Cardiac fibroblast (primary cell): ENCODE measurements at regions not wholly inside any gene's neighbourhood (a gene's known extent, or its start where the extent isn't known, plus 50 kb on each side); places are given as distances from the start of the nearest gene placed in this dataset.

Experiments used
- DNase-seq, 2 donors: peaks; one replicate each; pipeline versions ENCODE4 v3.0.0 to v3.0.0-alpha.2; 2010; ENCODE audit warnings: low read depth in 2 of 2
- H3K4me3 ChIP-seq, 2 donors: replicated peaks in 1 of 2; 1 replicate in 1 of 2; 2 replicates in 1 of 2; pipeline ENCODE4 v1.5.1; 2011; ENCODE audit warnings: low read depth in 2 of 2, low read length in 2 of 2, mild to moderate bottlenecking in 2 of 2, moderate library complexity in 1 of 2
- CTCF ChIP-seq: IDR thresholded peaks from one replicate; pipeline ENCODE4 v1.5.1; 2011; ENCODE audit warnings: low read depth, mild to moderate bottlenecking, low read length, inconsistent platforms

- H3K4me3 ChIP-seq: no peak overlapping the region
- DNase-seq: no peak
- no peak for TF ChIP-seq CTCF
Observed at GRCh38 chr4:129675036-129675435, 579.1 kb downstream of the C4orf33 start.

- no peak for TF ChIP-seq CTCF
- no peak for DNase-seq
- no peak overlapping the region for H3K4me3 ChIP-seq
Observed at GRCh38 chr4:129676934-129677333, 581.0 kb downstream of the C4orf33 start.

- H3K4me3 ChIP-seq: no peak overlapping the region
- no peak for TF ChIP-seq CTCF
- DNase-seq: no peak
Observed at GRCh38 chr4:129682586-129682985, 586.6 kb downstream of the C4orf33 start.

- TF ChIP-seq CTCF: no peak
- no peak for DNase-seq
- no peak overlapping the region for H3K4me3 ChIP-seq
Observed at GRCh38 chr4:129707949-129708348, 612.0 kb downstream of the C4orf33 start.

GRCh38 chr4:129708784-129709183 is 612.8 kb downstream of the C4orf33 start:
- no peak overlapping the region for H3K4me3 ChIP-seq
- TF ChIP-seq CTCF: no peak
- DNase-seq: no peak

GRCh38 chr4:129738175-129738574 is 642.2 kb downstream of the C4orf33 start:
- no peak for TF ChIP-seq CTCF
- H3K4me3 ChIP-seq: no peak overlapping the region
- no peak for DNase-seq

- no peak for DNase-seq
- H3K4me3 ChIP-seq: no peak overlapping the region
- no peak for TF ChIP-seq CTCF
Observed at GRCh38 chr4:129747756-129748155, 651.8 kb downstream of the C4orf33 start.
